Upper lobe of left lung (tissue), 4 donors: ENCODE measurements at regions not wholly inside any gene's neighbourhood (a gene's known extent, or its start where the extent isn't known, plus 50 kb on each side); places are given as distances from the start of the nearest gene placed in this dataset.
"Not testable (repeated sequence)": the region's sequence is repeated elsewhere in the genome, so short reads cannot be mapped to it uniquely, and the experiment has no call there.

Experiments
- POLR2A ChIP-seq, 4 donors: fragments of 450-650 bp; IDR thresholded peaks; one replicate each; pipeline ENCODE4 v1.5.1; 2016 to 2017; ENCODE audit warnings: antibody characterized with exemption in 4 of 4, mild to moderate bottlenecking in 2 of 4
- POLR2AphosphoS5 ChIP-seq, 2 donors: sonication (generic); formaldehyde crosslinking; IDR thresholded peaks; one replicate each; pipeline ENCODE4 v1.5.1; 2017; ENCODE audit warnings: antibody characterized with exemption in 2 of 2
- TF ChIP-seq, protein P1 (sequence below), 6 experiments: fragments of 450-650 bp in 4 of 6; fragments of 200-600 bp in 2 of 6; sonication (generic) in 2 of 6; IDR thresholded peaks; one replicate each; pipeline ENCODE4 v1.5.1; 2016 to 2019; ENCODE audit warnings: antibody characterized with exemption in 6 of 6

DNA sequence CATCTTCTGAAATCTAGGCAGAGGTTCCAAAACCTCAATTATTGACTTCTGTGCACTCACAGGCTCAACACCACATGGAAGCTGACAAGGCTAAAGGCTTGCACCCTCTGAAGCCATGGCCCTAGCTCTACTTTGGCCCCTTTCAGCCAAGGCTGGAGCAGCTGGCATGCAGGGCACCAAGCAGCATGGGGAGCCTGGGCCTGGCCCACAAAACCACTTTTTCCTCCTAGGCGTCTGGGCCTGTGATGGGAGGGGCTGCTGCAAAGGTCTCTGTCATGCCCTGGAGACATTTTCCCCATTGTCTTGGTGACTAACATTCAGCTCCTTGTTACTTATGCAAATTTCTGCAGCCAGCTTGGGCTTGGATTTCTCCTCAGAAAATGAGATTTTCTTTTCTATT, 123.5 kb upstream of the MEOX2 start:
- TF ChIP-seq, protein P1, sequence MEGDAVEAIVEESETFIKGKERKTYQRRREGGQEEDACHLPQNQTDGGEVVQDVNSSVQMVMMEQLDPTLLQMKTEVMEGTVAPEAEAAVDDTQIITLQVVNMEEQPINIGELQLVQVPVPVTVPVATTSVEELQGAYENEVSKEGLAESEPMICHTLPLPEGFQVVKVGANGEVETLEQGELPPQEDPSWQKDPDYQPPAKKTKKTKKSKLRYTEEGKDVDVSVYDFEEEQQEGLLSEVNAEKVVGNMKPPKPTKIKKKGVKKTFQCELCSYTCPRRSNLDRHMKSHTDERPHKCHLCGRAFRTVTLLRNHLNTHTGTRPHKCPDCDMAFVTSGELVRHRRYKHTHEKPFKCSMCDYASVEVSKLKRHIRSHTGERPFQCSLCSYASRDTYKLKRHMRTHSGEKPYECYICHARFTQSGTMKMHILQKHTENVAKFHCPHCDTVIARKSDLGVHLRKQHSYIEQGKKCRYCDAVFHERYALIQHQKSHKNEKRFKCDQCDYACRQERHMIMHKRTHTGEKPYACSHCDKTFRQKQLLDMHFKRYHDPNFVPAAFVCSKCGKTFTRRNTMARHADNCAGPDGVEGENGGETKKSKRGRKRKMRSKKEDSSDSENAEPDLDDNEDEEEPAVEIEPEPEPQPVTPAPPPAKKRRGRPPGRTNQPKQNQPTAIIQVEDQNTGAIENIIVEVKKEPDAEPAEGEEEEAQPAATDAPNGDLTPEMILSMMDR (IDR thresholded peaks at IDR 0.05): not testable (repeated sequence)
- TF ChIP-seq POLR2AphosphoS5, POLR2A (IDR thresholded peaks at IDR 0.05): not testable (repeated sequence)
